ENCODE measurements at regions not wholly inside any gene's neighbourhood (a gene's known extent, or its start where the extent isn't known, plus 50 kb on each side); places are given as distances from the start of the nearest gene placed in this dataset.
"Not testable (repeated sequence)": the region's sequence is repeated elsewhere in the genome, so short reads cannot be mapped to it uniquely, and the experiment has no call there.

DNA sequence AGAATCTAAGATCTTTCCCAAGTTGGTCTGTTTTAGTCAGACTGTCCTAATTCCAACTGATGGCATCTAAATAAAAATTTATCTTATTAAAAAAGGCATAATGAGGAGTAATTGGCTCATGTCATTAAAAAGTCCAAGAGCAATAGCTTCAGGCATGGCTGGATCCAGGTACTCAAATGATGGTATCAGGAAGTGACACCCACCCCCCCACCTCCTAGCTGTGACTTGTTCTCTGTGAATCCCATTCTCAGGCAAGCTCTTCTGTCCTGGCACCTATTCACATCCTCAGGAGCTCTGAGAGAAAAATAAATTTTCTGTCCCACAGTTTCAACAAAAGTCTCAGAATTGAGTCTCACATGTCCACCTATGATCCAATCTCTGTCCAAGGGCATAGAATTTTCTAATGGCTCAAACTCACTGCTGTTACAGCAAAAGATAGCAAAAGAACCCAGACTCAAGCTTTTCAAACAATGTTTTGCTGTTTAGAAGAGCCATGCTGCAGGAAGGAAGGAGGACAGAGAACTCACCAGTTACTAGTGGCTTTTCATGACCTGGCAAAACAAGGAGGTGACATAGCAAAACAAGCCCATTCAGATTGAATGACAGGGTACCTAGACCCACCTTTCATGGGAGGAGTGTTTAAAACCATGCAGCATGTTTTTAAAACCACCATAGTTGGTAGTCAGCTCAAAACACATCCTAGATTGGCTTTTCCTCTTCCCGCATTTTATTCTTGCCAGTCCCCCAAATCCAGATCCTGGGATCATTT is 496.1 kb downstream of the PREX1 start:
- no peaks in the 10 kb centered on the region for H3K27me3 ChIP-seq (ENCODE audit: control insufficient read depth, insufficient read depth, low read length, poor library complexity, severe bottlenecking)
- H3K4me1 ChIP-seq (ENCODE audit: control insufficient read depth, insufficient read depth, low read length): no peaks in the 10 kb centered on the region
- H3K4me3 ChIP-seq (ENCODE audit: low read length): no peak overlapping the region
- no peak overlapping the region for H3K27ac Mint-ChIP-seq
- H3K9ac ChIP-seq (ENCODE audit: extremely low read depth, low read length, poor library complexity, severe bottlenecking): no peak overlapping the region
- no peaks in the 10 kb centered on the region for H3K36me3 Mint-ChIP-seq (ENCODE audit: low read depth)
- no peak overlapping the region for H3K4me3 Mint-ChIP-seq
- no peaks in the 10 kb centered on the region for H3K9me3 Mint-ChIP-seq
- H3K36me3 ChIP-seq (ENCODE audit: control insufficient read depth, insufficient read depth, low read length): no peaks in the 10 kb centered on the region
- TF ChIP-seq, protein P1, sequence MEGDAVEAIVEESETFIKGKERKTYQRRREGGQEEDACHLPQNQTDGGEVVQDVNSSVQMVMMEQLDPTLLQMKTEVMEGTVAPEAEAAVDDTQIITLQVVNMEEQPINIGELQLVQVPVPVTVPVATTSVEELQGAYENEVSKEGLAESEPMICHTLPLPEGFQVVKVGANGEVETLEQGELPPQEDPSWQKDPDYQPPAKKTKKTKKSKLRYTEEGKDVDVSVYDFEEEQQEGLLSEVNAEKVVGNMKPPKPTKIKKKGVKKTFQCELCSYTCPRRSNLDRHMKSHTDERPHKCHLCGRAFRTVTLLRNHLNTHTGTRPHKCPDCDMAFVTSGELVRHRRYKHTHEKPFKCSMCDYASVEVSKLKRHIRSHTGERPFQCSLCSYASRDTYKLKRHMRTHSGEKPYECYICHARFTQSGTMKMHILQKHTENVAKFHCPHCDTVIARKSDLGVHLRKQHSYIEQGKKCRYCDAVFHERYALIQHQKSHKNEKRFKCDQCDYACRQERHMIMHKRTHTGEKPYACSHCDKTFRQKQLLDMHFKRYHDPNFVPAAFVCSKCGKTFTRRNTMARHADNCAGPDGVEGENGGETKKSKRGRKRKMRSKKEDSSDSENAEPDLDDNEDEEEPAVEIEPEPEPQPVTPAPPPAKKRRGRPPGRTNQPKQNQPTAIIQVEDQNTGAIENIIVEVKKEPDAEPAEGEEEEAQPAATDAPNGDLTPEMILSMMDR (conservative IDR thresholded peaks at IDR 0.05): no peak
- no peaks in the 10 kb centered on the region for H3K9me3 ChIP-seq (ENCODE audit: control insufficient read depth, low read length)
- WGBS, 2 experiments (ENCODE audit: insufficient coverage in 1 of 2, insufficient read length in 1 of 2): 83 to 88% methylated on average over 1 of the region's 1 CpG
- no peaks in the 10 kb centered on the region for H3K27me3 Mint-ChIP-seq (ENCODE audit: insufficient read depth)
- H3K4me1 Mint-ChIP-seq: peaks cover 6% of the 10 kb centered on the region
- H3K27ac ChIP-seq (ENCODE audit: low read depth, low read length): no peak overlapping the region
- DNase-seq: peak; percentile 23

DNA sequence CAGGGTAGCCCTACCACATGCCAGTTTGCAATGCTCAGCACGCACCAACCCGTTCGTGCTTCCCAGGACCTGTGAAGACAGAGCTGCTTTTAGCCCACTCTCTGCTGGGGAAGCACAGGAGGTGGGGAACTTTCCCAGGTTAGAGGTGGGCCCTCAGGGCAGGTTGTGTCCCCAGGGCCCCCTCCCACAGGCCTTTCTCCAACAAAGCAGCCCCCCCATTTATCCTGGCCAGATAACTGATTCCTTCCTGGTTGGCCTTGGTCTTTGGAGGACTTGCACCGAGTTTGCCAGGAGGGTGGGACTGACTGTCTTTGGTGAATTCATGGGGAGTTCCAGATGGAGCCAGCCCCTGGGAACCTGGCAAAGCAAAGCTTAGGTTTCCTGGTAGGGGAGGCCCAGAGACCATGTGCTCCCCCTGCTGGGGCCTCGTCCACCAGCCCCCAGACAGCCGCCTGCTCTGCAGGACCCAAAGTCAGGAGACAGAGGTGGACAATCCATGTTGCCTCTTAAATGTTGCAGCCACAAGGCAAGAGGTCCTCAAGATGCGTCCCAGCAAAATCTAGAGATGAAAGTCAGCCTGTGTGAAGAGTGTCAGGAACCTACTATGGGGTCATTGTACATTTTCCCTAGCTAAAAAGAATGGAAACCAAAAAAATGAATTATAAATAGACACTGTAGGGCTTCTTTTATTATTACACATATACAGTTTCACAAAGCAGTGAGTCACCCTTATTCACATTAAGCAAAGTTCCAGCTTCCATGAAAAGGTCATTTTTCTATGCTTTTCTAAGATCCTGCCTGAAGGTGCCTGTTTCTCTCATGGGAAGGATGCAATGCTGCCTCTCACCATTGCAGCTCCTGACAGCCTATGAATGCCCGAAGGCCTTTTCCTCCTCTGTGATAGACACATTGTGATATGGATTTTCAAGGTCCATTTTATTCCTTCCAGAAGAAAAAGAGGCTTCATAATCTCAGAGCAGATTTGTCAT is 497.8 kb downstream of the PREX1 start:
- Mint-ChIP-seq H3K27ac (no peak overlapping the region), H3K9me3 (no peaks in the 10 kb centered on the region), H3K4me3 (no peak overlapping the region), H3K27me3 (ENCODE audit: insufficient read depth) (no peaks in the 10 kb centered on the region), H3K36me3 (ENCODE audit: low read depth) (no peaks in the 10 kb centered on the region), H3K4me1 (peaks cover 6% of the 10 kb centered on the region)
- WGBS, 2 experiments (ENCODE audit: insufficient coverage in 1 of 2, insufficient read length in 1 of 2): 81 to 90% methylated on average over 6 to 8 of the region's 8 CpGs
- TF ChIP-seq, protein P1 (conservative IDR thresholded peaks at IDR 0.05): peak; percentile 79
- Histone ChIP-seq H3K27ac (ENCODE audit: low read depth, low read length) (no peak overlapping the region), H3K36me3 (ENCODE audit: control insufficient read depth, insufficient read depth, low read length) (no peaks in the 10 kb centered on the region), H3K4me3 (ENCODE audit: low read length) (no peak overlapping the region), H3K9ac (ENCODE audit: extremely low read depth, low read length, poor library complexity, severe bottlenecking) (no peak overlapping the region), H3K27me3 (ENCODE audit: control insufficient read depth, insufficient read depth, low read length, poor library complexity, severe bottlenecking) (no peaks in the 10 kb centered on the region), H3K4me1 (ENCODE audit: control insufficient read depth, insufficient read depth, low read length) (no peaks in the 10 kb centered on the region), H3K9me3 (ENCODE audit: control insufficient read depth, low read length) (no peaks in the 10 kb centered on the region)
- DNase-seq: peak; percentile 79

DNA sequence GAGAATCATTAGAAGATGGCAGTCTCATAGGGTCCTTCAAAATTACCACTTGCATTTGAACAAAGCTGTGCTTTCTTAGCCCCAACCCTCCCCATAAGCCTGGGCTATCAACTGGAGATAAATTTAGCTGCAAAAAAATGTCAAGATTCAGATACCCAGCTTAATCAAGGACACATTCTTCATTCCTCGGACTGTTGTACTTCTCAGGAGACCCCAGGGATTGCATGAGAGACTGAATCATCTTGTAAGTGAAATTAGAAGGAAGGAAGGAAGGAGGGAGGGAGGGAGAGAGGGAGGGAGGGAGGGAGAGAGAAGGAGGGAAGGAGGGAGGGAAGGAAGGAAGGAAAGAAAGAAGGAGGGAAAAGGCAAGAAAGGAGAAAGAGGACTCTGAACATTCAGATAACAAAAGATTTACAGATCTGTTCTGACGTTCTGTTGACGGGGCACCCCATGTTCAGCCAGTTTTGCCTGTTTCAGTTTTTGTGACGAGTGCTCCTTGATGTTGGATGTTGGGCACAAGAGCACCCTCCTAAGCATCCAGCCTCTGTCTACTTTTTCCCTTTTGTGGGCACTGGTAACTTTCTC is 498.7 kb downstream of the PREX1 start:
- Mint-ChIP-seq H3K4me1 (peaks cover 6% of the 10 kb centered on the region), H3K27ac (no peak overlapping the region), H3K9me3 (no peaks in the 10 kb centered on the region), H3K36me3 (ENCODE audit: low read depth) (no peaks in the 10 kb centered on the region), H3K27me3 (ENCODE audit: insufficient read depth) (no peaks in the 10 kb centered on the region), H3K4me3 (no peak overlapping the region)
- Histone ChIP-seq H3K9ac (ENCODE audit: extremely low read depth, low read length, poor library complexity, severe bottlenecking) (no peak overlapping the region), H3K9me3 (ENCODE audit: control insufficient read depth, low read length) (no peaks in the 10 kb centered on the region), H3K4me3 (ENCODE audit: low read length) (no peak overlapping the region), H3K36me3 (ENCODE audit: control insufficient read depth, insufficient read depth, low read length) (no peaks in the 10 kb centered on the region), H3K4me1 (ENCODE audit: control insufficient read depth, insufficient read depth, low read length) (no peaks in the 10 kb centered on the region), H3K27me3 (ENCODE audit: control insufficient read depth, insufficient read depth, low read length, poor library complexity, severe bottlenecking) (no peaks in the 10 kb centered on the region), H3K27ac (ENCODE audit: low read depth, low read length) (no peak overlapping the region)
- no peak for DNase-seq
- TF ChIP-seq, protein P1 (conservative IDR thresholded peaks at IDR 0.05): no peak
- 94 to 96% methylated on average over 3 to 4 of the region's 4 CpGs for WGBS, 2 experiments (ENCODE audit: insufficient coverage in 1 of 2, insufficient read length in 1 of 2)

DNA sequence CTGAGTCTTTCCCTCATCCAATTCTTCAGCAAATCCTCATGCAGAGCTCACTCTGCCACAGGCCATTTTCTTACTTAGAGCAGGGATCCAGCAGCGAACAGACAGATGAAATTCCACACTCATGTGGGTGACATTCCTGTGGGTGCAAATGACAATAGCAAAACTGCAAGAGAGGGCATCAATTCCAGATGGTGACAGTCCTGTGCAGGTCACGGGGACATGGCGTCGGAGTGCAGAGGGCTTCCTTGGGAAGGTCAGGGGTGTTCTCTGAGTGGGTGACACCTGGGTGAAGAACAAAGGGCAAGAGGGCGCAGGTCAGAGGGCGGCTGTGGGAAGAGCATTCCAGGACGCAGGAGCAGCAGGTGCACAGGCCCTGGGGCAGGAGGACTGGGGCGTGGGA is 500.0 kb downstream of the PREX1 start:
- H3K9me3 ChIP-seq (ENCODE audit: control insufficient read depth, low read length); DNase-seq; H3K27me3 Mint-ChIP-seq (ENCODE audit: insufficient read depth); H3K36me3 Mint-ChIP-seq (ENCODE audit: low read depth); H3K27ac Mint-ChIP-seq; H3K4me3 Mint-ChIP-seq; H3K27me3 ChIP-seq (ENCODE audit: control insufficient read depth, insufficient read depth, low read length, poor library complexity, severe bottlenecking); H3K36me3 ChIP-seq (ENCODE audit: control insufficient read depth, insufficient read depth, low read length); H3K4me3 ChIP-seq (ENCODE audit: low read length); H3K4me1 ChIP-seq (ENCODE audit: control insufficient read depth, insufficient read depth, low read length); H3K9me3 Mint-ChIP-seq; H3K9ac ChIP-seq (ENCODE audit: extremely low read depth, low read length, poor library complexity, severe bottlenecking); H3K27ac ChIP-seq (ENCODE audit: low read depth, low read length); H3K4me1 Mint-ChIP-seq: not testable (repeated sequence)
- 89 to 95% methylated on average over 4 to 7 of the region's 8 CpGs for WGBS, 2 experiments (ENCODE audit: insufficient coverage in 1 of 2, insufficient read length in 1 of 2)
